Ovary (tissue), 3 donors: ENCODE measurements at regions not wholly inside any gene's neighbourhood (a gene's known extent, or its start where the extent isn't known, plus 50 kb on each side); places are given as distances from the start of the nearest gene placed in this dataset.

Experiments used
- EP300 ChIP-seq: sonication (generic); formaldehyde crosslinking; IDR thresholded peaks from one replicate; pipeline ENCODE4 v1.6.1; 2017; ENCODE audit warnings: antibody characterized with exemption
- POLR2A ChIP-seq: fragments of 450-650 bp; IDR thresholded peaks from one replicate; pipeline ENCODE4 v1.6.1; 2017; ENCODE audit warnings: antibody characterized with exemption, mild to moderate bottlenecking, moderate library complexity
- TF ChIP-seq, protein P1 (sequence below), 3 donors: fragments of 450-650 bp in 2 of 3; fragments of 200-600 bp in 1 of 3; IDR thresholded peaks; one replicate each; pipeline versions ENCODE4 v1.5.1 to v1.8.0; 2016 to 2022; ENCODE audit warnings: antibody characterized with exemption in 3 of 3, mild to moderate bottlenecking in 1 of 3
- donor health status: DM: no; HTN: no; CAD: no.

DNA sequence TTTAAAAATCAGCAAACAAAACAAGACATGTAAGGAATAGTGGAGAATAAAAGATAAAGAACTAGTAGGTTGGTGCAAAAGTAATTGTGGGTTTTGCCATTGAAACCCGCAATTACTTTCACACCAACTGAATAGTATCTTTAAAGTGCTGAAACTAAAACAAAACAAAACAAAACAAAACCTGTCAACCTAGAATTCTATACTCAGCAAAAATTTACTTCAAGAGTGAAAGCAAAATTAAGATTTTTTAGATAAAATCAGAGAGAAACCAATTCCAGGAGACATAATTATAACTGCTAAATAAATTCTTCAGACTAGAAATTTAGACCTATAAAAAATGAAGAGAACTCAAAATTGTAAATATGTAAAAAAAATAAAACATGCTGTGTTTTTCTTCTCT is 114.0 kb upstream of the TSPAN2 start:
- TF ChIP-seq POLR2A (no peak), EP300 (no peak)
- TF ChIP-seq, protein P1, sequence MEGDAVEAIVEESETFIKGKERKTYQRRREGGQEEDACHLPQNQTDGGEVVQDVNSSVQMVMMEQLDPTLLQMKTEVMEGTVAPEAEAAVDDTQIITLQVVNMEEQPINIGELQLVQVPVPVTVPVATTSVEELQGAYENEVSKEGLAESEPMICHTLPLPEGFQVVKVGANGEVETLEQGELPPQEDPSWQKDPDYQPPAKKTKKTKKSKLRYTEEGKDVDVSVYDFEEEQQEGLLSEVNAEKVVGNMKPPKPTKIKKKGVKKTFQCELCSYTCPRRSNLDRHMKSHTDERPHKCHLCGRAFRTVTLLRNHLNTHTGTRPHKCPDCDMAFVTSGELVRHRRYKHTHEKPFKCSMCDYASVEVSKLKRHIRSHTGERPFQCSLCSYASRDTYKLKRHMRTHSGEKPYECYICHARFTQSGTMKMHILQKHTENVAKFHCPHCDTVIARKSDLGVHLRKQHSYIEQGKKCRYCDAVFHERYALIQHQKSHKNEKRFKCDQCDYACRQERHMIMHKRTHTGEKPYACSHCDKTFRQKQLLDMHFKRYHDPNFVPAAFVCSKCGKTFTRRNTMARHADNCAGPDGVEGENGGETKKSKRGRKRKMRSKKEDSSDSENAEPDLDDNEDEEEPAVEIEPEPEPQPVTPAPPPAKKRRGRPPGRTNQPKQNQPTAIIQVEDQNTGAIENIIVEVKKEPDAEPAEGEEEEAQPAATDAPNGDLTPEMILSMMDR (IDR thresholded peaks at IDR 0.05), result no peak
